HG02610 (cell line): ENCODE measurements at regions not wholly inside any gene's neighbourhood (a gene's known extent, or its start where the extent isn't known, plus 50 kb on each side); places are given as distances from the start of the nearest gene placed in this dataset.

Experiments
- ATAC-seq: cut with Tn5 transposase; IDR thresholded peaks from one replicate; pipeline ENCODE4 v1.9.1; 2021; ENCODE audit warnings: mild to moderate bottlenecking, moderate library complexity; ENCODE audit not compliant: unreplicated experiment

DNA sequence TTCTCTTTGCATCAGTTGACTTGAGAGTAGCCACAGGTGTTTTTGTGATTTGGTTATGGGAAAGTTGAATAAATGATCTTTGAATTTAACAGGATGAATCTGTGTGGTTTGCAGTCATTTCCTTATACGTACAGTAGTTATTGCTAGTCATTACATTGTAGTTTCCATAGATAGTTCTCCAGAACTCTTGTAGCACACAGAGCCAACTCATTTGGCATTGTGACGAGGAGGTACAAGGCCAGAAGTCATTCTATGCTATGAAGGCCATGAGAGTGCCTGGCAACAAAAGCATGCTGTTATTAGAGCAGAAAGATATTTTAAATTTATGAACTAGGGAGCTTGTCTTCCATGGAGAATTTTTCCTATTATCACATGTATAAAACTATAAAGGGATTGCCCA lies 973.0 kb upstream of the CHAC2 start:
- no peak for ATAC-seq

DNA sequence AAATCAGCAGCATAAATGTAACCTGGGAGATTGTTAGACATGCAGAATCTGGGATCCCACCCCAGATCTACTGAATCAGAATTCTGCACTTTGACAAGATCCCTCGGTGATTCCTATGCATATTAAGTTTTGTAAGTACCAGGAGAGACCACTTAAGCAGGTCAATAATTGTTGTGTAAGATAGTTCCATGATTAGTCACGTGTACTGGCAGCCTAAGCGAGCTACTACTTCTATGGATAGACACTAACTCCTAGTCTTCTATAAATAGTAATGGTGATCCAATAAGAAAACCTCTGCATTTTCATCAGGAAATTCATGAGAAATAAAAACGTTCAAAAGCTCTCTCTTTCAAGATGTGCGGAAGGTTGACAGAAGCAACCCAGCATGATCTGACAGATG lies 988.2 kb upstream of the CHAC2 start:
- ATAC-seq, result no peak

- no peak for ATAC-seq
These were observed 991.0 kb upstream of the CHAC2 start for GRCh38 chr2:52776571-52776970.

GRCh38 chr2:52775674-52776073 lies 991.9 kb upstream of the CHAC2 start:
- no peak for ATAC-seq

- ATAC-seq, result no peak
These were observed 1001.9 kb upstream of the CHAC2 start for GRCh38 chr2:52765735-52766134.

DNA sequence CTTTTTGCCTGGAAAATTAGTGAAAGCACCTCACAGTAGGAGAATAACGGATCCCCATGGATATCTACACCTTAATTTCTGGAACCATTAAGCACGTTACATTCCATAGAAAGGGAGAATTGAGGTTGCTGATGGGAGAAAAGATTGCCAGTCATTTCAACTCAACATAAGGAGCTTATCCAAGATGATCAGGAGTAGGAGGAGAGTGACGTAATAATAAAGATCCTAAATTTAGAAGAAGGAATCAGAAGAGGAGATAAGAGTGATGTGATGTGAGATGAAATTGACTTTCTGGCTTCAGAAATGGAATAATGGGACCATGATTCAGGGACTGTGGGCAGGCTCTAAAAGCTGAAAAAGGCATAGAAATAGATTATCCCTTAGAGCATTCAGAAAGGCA lies 1017.8 kb upstream of the CHAC2 start:
- ATAC-seq, result no peak

- ATAC-seq, result no peak
These were observed 1022.5 kb upstream of the CHAC2 start for GRCh38 chr2:52745144-52745543.

- no peak for ATAC-seq
These were observed 1034.7 kb upstream of the CHAC2 start for GRCh38 chr2:52732849-52733395.

- ATAC-seq, result no peak
These were observed 1043.0 kb upstream of the CHAC2 start for GRCh38 chr2:52724585-52724984.

DNA sequence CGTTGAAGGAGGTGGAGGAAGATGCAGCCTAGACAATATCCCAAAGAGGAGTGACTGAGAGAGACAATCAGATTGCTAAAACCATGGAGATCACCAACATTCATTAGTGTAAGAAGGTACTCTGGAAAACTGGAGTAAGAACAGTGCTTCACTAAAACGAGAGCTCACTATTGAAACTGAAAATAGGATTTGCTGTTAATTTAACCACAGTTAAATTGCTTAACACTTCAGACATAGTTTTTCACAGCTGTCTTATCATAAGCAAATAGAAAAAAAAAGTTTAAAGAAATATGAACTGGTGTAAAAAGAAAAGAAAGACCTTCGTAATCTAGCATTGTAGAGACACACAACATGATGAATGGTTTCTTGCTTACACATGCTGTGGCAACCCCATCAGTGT lies 1049.8 kb upstream of the CHAC2 start:
- no peak for ATAC-seq

GRCh38 chr2:52710810-52711618 lies 1056.6 kb upstream of the CHAC2 start:
- ATAC-seq, result no peak

- ATAC-seq, result no peak
These were observed 1063.4 kb upstream of the CHAC2 start for GRCh38 chr2:52704251-52704650.

- ATAC-seq, result no peak
These were observed 1064.6 kb upstream of the CHAC2 start for GRCh38 chr2:52703004-52703403.

DNA sequence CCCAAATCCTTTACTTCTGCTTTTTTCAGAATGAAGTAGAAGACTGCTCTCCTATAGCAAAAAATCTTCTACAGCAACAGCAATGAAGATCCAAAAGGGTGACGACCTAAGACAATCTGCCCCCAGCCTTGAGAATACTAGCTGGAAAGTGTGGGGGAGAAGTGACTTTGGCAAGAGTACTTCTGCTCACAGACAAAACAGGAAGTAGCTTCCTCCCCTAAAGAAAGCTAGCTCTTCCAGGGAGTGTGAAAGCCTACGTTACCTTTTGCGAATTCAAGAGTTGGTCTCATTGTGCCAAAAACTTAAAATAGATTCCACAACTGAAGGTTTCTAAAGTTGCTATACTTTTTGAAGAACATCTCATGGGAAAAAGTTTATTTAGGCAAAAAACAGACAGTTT lies 1069.2 kb upstream of the CHAC2 start:
- ATAC-seq, result no peak

- no peak for ATAC-seq
These were observed 1069.9 kb upstream of the CHAC2 start for GRCh38 chr2:52697690-52698089.

DNA sequence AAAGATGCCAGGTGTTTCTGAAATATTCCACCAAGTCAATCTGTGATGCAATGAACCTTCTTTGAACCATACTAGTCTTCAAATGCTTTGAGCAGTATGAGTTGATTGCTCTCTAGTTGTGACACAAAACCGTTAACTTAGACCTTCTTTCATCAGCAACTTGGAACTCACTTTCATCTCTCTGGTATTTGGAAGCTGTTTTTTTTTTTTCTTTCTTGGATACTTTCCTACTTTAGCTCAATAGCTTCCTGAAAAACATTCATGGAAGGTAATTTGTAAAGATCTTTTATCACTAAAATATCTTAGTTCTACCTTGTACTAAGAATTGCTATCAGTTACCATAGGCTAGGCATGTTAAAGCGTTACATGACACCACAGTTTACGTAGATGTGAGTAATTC lies 1071.9 kb upstream of the CHAC2 start:
- ATAC-seq, result no peak

GRCh38 chr2:52686935-52687334 lies 1080.7 kb upstream of the CHAC2 start:
- no peak for ATAC-seq

GRCh38 chr2:52676056-52676455 lies 1091.5 kb upstream of the CHAC2 start:
- no peak for ATAC-seq

GRCh38 chr2:52668724-52669123 lies 1098.9 kb upstream of the CHAC2 start:
- no peak for ATAC-seq

- no peak for ATAC-seq
These were observed 1108.1 kb upstream of the CHAC2 start for GRCh38 chr2:52659546-52659945.

DNA sequence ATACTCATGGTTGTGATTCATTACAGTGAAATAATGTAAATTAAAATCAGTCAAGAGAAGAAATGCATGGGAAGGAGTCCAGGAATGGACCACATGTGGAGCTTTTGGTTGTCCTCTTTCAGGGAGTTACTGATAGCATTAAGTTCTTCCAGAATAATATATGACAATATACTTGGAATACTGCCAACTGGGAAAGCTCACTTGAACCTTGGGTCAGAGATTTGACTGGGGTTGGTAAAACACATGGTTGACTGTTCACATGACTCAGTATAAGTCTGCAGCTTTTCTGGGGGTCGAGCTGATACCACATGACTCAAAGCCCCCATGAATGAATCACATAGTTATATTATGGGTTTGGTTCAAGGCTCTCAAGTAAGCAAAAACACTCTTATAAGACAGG lies 1109.0 kb upstream of the CHAC2 start:
- no peak for ATAC-seq

- ATAC-seq, result no peak
These were observed 1127.9 kb upstream of the CHAC2 start for GRCh38 chr2:52639692-52640091.

DNA sequence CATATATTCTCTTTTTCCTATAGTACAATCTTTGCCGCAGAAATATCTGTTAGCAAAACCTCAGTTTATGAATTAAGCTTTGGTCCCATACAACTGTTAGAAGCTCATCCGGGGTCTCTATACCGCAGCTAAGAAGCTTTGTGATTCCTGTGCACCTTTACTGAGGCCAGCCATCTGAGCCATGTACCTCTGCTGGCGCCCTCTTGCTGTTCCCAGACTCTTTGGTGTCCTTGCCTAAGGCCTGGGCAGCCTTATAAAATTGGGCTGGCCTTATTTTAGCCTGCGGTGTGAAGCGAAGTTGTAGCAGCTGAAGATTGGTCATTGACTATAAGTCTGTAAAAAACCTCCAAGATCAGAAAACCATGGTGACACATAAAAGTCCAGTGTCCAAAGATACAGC lies 1135.1 kb upstream of the CHAC2 start:
- ATAC-seq, result no peak
